ENCODE measurements at regions not wholly inside any gene's neighbourhood (a gene's known extent, or its start where the extent isn't known, plus 50 kb on each side); places are given as distances from the start of the nearest gene placed in this dataset.
"Not testable (repeated sequence)": the region's sequence is repeated elsewhere in the genome, so short reads cannot be mapped to it uniquely, and the experiment has no call there.

GRCh38 chr10:123389520-123389919, 235.3 kb downstream of the BUB3 start:
- DNase-seq: no peak
- no peak for ATAC-seq
- Mint-ChIP-seq H3K4me3 (no peak overlapping the region), H3K27me3 (ENCODE audit: low read depth) (peaks cover 6% of the 10 kb centered on the region), H3K4me1 (ENCODE audit: low read depth) (no peaks in the 10 kb centered on the region), H3K36me3 (ENCODE audit: insufficient read depth) (peaks cover 2% of the 10 kb centered on the region), H3K9me3 (peaks cover 8% of the 10 kb centered on the region)

- ATAC-seq (no peak), DNase-seq (no peak)
- no peaks in the 10 kb centered on the region for H3K4me1 Mint-ChIP-seq (ENCODE audit: low read depth)
- H3K4me3 Mint-ChIP-seq: no peak overlapping the region
- H3K36me3 Mint-ChIP-seq (ENCODE audit: insufficient read depth): peaks cover 2% of the 10 kb centered on the region
- H3K27me3 Mint-ChIP-seq (ENCODE audit: low read depth): peaks cover 6% of the 10 kb centered on the region
- peaks cover 8% of the 10 kb centered on the region for H3K9me3 Mint-ChIP-seq
These were observed 236.1 kb downstream of the BUB3 start for GRCh38 chr10:123390332-123390731.

GRCh38 chr10:123390874-123391273, 236.7 kb downstream of the BUB3 start:
- peaks cover 6% of the 10 kb centered on the region for H3K27me3 Mint-ChIP-seq (ENCODE audit: low read depth)
- ATAC-seq (no peak), DNase-seq (no peak)
- H3K4me3 Mint-ChIP-seq: no peak overlapping the region
- peaks cover 2% of the 10 kb centered on the region for H3K36me3 Mint-ChIP-seq (ENCODE audit: insufficient read depth)
- H3K9me3 Mint-ChIP-seq: peaks cover 7% of the 10 kb centered on the region
- H3K4me1 Mint-ChIP-seq (ENCODE audit: low read depth): no peaks in the 10 kb centered on the region

GRCh38 chr10:123391275-123392028, 237.2 kb downstream of the BUB3 start:
- H3K9me3 Mint-ChIP-seq: peaks cover 5% of the 10 kb centered on the region
- H3K27me3 Mint-ChIP-seq (ENCODE audit: low read depth): peaks cover 6% of the 10 kb centered on the region
- no peaks in the 10 kb centered on the region for H3K4me1 Mint-ChIP-seq (ENCODE audit: low read depth)
- peaks cover 2% of the 10 kb centered on the region for H3K36me3 Mint-ChIP-seq (ENCODE audit: insufficient read depth)
- no peak overlapping the region for H3K4me3 Mint-ChIP-seq
- DNase-seq (no peak), ATAC-seq (no peak)

GRCh38 chr10:123392182-123392963, 238.2 kb downstream of the BUB3 start:
- Mint-ChIP-seq H3K4me1 (ENCODE audit: low read depth) (no peaks in the 10 kb centered on the region), H3K4me3 (no peak overlapping the region), H3K36me3 (ENCODE audit: insufficient read depth) (no peaks in the 10 kb centered on the region), H3K27me3 (ENCODE audit: low read depth) (peaks cover 3% of the 10 kb centered on the region), H3K9me3 (peaks cover 1% of the 10 kb centered on the region)
- DNase-seq (no peak), ATAC-seq (no peak)

- Mint-ChIP-seq H3K27me3 (ENCODE audit: low read depth) (no peaks in the 10 kb centered on the region), H3K4me3 (no peak overlapping the region), H3K4me1 (ENCODE audit: low read depth) (no peaks in the 10 kb centered on the region), H3K9me3 (no peaks in the 10 kb centered on the region), H3K36me3 (ENCODE audit: insufficient read depth) (no peaks in the 10 kb centered on the region)
- ATAC-seq: no peak
- DNase-seq: no peak
These were observed 239.0 kb downstream of the BUB3 start for GRCh38 chr10:123393170-123393569.

GRCh38 chr10:123394382-123394781, 240.2 kb downstream of the BUB3 start:
- DNase-seq (no peak), ATAC-seq (no peak)
- no peak overlapping the region for H3K4me3 Mint-ChIP-seq
- no peaks in the 10 kb centered on the region for H3K4me1 Mint-ChIP-seq (ENCODE audit: low read depth)
- no peaks in the 10 kb centered on the region for H3K27me3 Mint-ChIP-seq (ENCODE audit: low read depth)
- H3K36me3 Mint-ChIP-seq (ENCODE audit: insufficient read depth): no peaks in the 10 kb centered on the region
- H3K9me3 Mint-ChIP-seq: no peaks in the 10 kb centered on the region

GRCh38 chr10:123395234-123395633, 241.0 kb downstream of the BUB3 start:
- DNase-seq; H3K9me3 Mint-ChIP-seq; H3K36me3 Mint-ChIP-seq (ENCODE audit: insufficient read depth); H3K4me3 Mint-ChIP-seq; H3K27me3 Mint-ChIP-seq (ENCODE audit: low read depth); ATAC-seq; H3K4me1 Mint-ChIP-seq (ENCODE audit: low read depth): not testable (repeated sequence)

- no peak for DNase-seq
- H3K36me3 Mint-ChIP-seq (ENCODE audit: insufficient read depth): no peaks in the 10 kb centered on the region
- ATAC-seq: no peak
- peaks cover 2% of the 10 kb centered on the region for H3K27me3 Mint-ChIP-seq (ENCODE audit: low read depth)
- H3K4me3 Mint-ChIP-seq: no peak overlapping the region
- no peaks in the 10 kb centered on the region for H3K4me1 Mint-ChIP-seq (ENCODE audit: low read depth)
- H3K9me3 Mint-ChIP-seq: no peaks in the 10 kb centered on the region
These were observed 241.7 kb downstream of the BUB3 start for GRCh38 chr10:123395906-123396305.

GRCh38 chr10:123398180-123398591, 244.0 kb downstream of the BUB3 start:
- Mint-ChIP-seq H3K4me3 (no peak overlapping the region), H3K9me3 (no peaks in the 10 kb centered on the region), H3K27me3 (ENCODE audit: low read depth) (peaks cover 2% of the 10 kb centered on the region), H3K36me3 (ENCODE audit: insufficient read depth) (no peaks in the 10 kb centered on the region), H3K4me1 (ENCODE audit: low read depth) (no peaks in the 10 kb centered on the region)
- ATAC-seq (no peak), DNase-seq (no peak)

GRCh38 chr10:123398756-123399155, 244.6 kb downstream of the BUB3 start:
- H3K27me3 Mint-ChIP-seq (ENCODE audit: low read depth): peaks cover 2% of the 10 kb centered on the region
- ATAC-seq: no peak
- no peaks in the 10 kb centered on the region for H3K36me3 Mint-ChIP-seq (ENCODE audit: insufficient read depth)
- DNase-seq: no peak
- H3K4me1 Mint-ChIP-seq (ENCODE audit: low read depth): no peaks in the 10 kb centered on the region
- no peak overlapping the region for H3K4me3 Mint-ChIP-seq
- H3K9me3 Mint-ChIP-seq: no peaks in the 10 kb centered on the region

GRCh38 chr10:123399276-123399839, 245.2 kb downstream of the BUB3 start:
- no peak for DNase-seq
- no peak overlapping the region for H3K4me3 Mint-ChIP-seq
- no peaks in the 10 kb centered on the region for H3K4me1 Mint-ChIP-seq (ENCODE audit: low read depth)
- ATAC-seq: no peak
- peaks cover 2% of the 10 kb centered on the region for H3K27me3 Mint-ChIP-seq (ENCODE audit: low read depth)
- no peaks in the 10 kb centered on the region for H3K36me3 Mint-ChIP-seq (ENCODE audit: insufficient read depth)
- peaks cover 3% of the 10 kb centered on the region for H3K9me3 Mint-ChIP-seq

GRCh38 chr10:123402021-123402420, 247.8 kb downstream of the BUB3 start:
- Mint-ChIP-seq H3K9me3 (peaks cover 13% of the 10 kb centered on the region), H3K36me3 (ENCODE audit: insufficient read depth) (no peaks in the 10 kb centered on the region), H3K4me1 (ENCODE audit: low read depth) (no peaks in the 10 kb centered on the region), H3K27me3 (ENCODE audit: low read depth) (peaks cover 2% of the 10 kb centered on the region), H3K4me3 (no peak overlapping the region)
- DNase-seq: no peak
- ATAC-seq: no peak

- H3K4me3 Mint-ChIP-seq: no peak overlapping the region
- no peaks in the 10 kb centered on the region for H3K4me1 Mint-ChIP-seq (ENCODE audit: low read depth)
- H3K27me3 Mint-ChIP-seq (ENCODE audit: low read depth): peaks cover 2% of the 10 kb centered on the region
- DNase-seq (no peak), ATAC-seq (no peak)
- H3K9me3 Mint-ChIP-seq: peaks cover 13% of the 10 kb centered on the region
- no peaks in the 10 kb centered on the region for H3K36me3 Mint-ChIP-seq (ENCODE audit: insufficient read depth)
These were observed 248.5 kb downstream of the BUB3 start for GRCh38 chr10:123402656-123403055.

GRCh38 chr10:123404357-123404756, 250.2 kb downstream of the BUB3 start:
- H3K4me1 Mint-ChIP-seq (ENCODE audit: low read depth): no peaks in the 10 kb centered on the region
- H3K4me3 Mint-ChIP-seq: no peak overlapping the region
- H3K27me3 Mint-ChIP-seq (ENCODE audit: low read depth): peaks cover 4% of the 10 kb centered on the region
- DNase-seq (no peak), ATAC-seq (no peak)
- H3K9me3 Mint-ChIP-seq: peaks cover 13% of the 10 kb centered on the region
- no peaks in the 10 kb centered on the region for H3K36me3 Mint-ChIP-seq (ENCODE audit: insufficient read depth)

Measured in activated T-cell treated with anti-CD3 and anti-CD28 coated beads, Interleukin-2, amount 50 U/mL, for 4 hours (primary cell).